WTC11 (cell line): ENCODE measurements at regions not wholly inside any gene's neighbourhood (a gene's known extent, or its start where the extent isn't known, plus 50 kb on each side); places are given as distances from the start of the nearest gene placed in this dataset.

ENCODE experiments used
- ATF2 ChIP-seq: sonication (generic); formaldehyde crosslinking; IDR thresholded peaks from 2 replicates; pipeline ENCODE4 v1.8.1; 2022; ENCODE audit warnings: low read depth, missing genetic modification reagents, borderline replicate concordance
- CTCF ChIP-seq: fragments of 200-600 bp; IDR thresholded peaks from 2 replicates; pipeline ENCODE4 v1.8.0; 2022; ENCODE audit warnings: antibody characterized with exemption
- FOXJ3 ChIP-seq: sonication (generic); formaldehyde crosslinking; IDR thresholded peaks from 2 replicates; pipeline ENCODE4 v1.9.0; 2021; ENCODE audit warnings: missing genetic modification reagents, mild to moderate bottlenecking, borderline replicate concordance
- NR2C2 ChIP-seq: sonication (generic); formaldehyde crosslinking; IDR thresholded peaks from 2 replicates; pipeline ENCODE4 v1.8.0; 2022; ENCODE audit warnings: mild to moderate bottlenecking, missing genetic modification reagents
- USF2 ChIP-seq: sonication (generic); formaldehyde crosslinking; IDR thresholded peaks from 2 replicates; pipeline ENCODE4 v1.8.1; 2023; ENCODE audit warnings: mild to moderate bottlenecking, missing genetic modification reagents, moderate library complexity
- TF ChIP-seq, protein P1 (sequence below): sonication (generic); formaldehyde crosslinking; conservative IDR thresholded peaks from 2 replicates; pipeline ENCODE4 v1.8.1; 2022; ENCODE audit warnings: mild to moderate bottlenecking, missing genetic modification reagents
- TF ChIP-seq, protein P2 (sequence below): fragments of 250-450 bp; sonication (Bioruptor Pico); IDR thresholded peaks from 2 replicates; pipeline ENCODE4 v1.9.0; 2021; ENCODE audit warnings: moderate library complexity, mild to moderate bottlenecking, inconsistent platforms, borderline replicate concordance

DNA sequence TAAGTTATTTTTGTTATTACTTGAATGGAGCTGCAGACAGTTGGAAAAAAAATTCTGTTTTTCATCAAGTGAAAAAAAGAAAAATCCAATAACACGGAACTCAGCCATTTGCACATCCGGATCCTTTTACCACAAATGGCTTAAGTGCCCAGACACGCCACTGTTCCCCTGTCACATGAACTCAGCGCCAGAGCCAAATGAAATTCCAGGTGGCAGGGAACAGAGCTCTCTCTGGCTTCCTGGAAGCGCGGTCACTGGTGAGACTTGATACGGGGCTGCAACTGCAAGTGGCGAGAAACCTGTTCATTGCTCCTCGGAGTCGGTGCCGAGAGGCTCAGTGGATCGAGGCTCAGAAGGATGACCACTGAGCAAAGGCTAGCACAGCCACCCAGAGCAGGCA, 60.8 kb upstream of the NPTX2 start:
- TF ChIP-seq CTCF = no peak
- TF ChIP-seq NR2C2 (CRISPR knock-in tag) = no peak
- TF ChIP-seq, protein P1, sequence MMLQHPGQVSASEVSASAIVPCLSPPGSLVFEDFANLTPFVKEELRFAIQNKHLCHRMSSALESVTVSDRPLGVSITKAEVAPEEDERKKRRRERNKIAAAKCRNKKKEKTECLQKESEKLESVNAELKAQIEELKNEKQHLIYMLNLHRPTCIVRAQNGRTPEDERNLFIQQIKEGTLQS (CRISPR knock-in tag) = no peak
- TF ChIP-seq FOXJ3 (CRISPR knock-in tag) = no peak
- no peak for TF ChIP-seq ATF2
- TF ChIP-seq, protein P2, sequence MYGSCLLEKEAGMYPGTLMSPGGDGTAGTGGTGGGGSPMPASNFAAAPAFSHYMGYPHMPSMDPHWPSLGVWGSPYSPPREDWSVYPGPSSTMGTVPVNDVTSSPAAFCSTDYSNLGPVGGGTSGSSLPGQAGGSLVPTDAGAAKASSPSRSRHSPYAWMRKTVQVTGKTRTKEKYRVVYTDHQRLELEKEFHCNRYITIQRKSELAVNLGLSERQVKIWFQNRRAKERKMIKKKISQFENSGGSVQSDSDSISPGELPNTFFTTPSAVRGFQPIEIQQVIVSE (CRISPR knock-in tag) = no peak
- no peak for TF ChIP-seq USF2
